ENCODE measurements at regions not wholly inside any gene's neighbourhood (a gene's known extent, or its start where the extent isn't known, plus 50 kb on each side); places are given as distances from the start of the nearest gene placed in this dataset.

GRCh38 chr3:94935738-94936580 is 873.1 kb downstream of the NSUN3 start (continued):
- TF ChIP-seq ATF1 (CRISPR knock-in tag; IDR thresholded peaks at IDR 0.05), result no peak
- no peak for TF ChIP-seq FOXK1 (CRISPR knock-in tag; IDR thresholded peaks at IDR 0.05)
- TF ChIP-seq ZNF671 (CRISPR knock-in tag; IDR thresholded peaks at IDR 0.05), result no peak
- no peak for TF ChIP-seq PRDM15 (CRISPR knock-in tag; IDR thresholded peaks at IDR 0.05)
- TF ChIP-seq USF2 (CRISPR knock-in tag; IDR thresholded peaks at IDR 0.05), result no peak
- TF ChIP-seq ZNF425 (CRISPR knock-in tag; conservative IDR thresholded peaks at IDR 0.05), result no peak
- no peak for TF ChIP-seq ETV6 (CRISPR knock-in tag; IDR thresholded peaks at IDR 0.05)
- no peak for TF ChIP-seq NFATC4 (CRISPR knock-in tag; IDR thresholded peaks at IDR 0.05)
- no peak for TF ChIP-seq ARID4B (CRISPR knock-in tag; IDR thresholded peaks at IDR 0.05; ENCODE audit: borderline replicate concordance)
- TF ChIP-seq JAZF1 (CRISPR knock-in tag; IDR thresholded peaks at IDR 0.05), result no peak
- no peak for TF ChIP-seq SMAD3 (CRISPR knock-in tag; IDR thresholded peaks at IDR 0.05; ENCODE audit: borderline replicate concordance)

- Mint-ChIP-seq H3K4me1 (no peaks in the 10 kb centered on the region), H3K27ac (no peak overlapping the region), H3K27me3 (ENCODE audit: low read depth) (no peaks in the 10 kb centered on the region), H3K36me3 (peaks cover 2% of the 10 kb centered on the region), H3K4me3 (no peak overlapping the region), H3K9me3 (peaks cover 44% of the 10 kb centered on the region)
- no peak for DNase-seq (ENCODE audit: low spot score)
- ChIA-PET POLR2A (no interaction called here), CTCF (no interaction called here)
- no peak for ATAC-seq
- TF ChIP-seq USF2 (CRISPR knock-in tag; IDR thresholded peaks at IDR 0.05) (no peak), ZNF263 (CRISPR knock-in tag; IDR thresholded peaks at IDR 0.05; ENCODE audit: low read depth) (no peak), CREB1 (CRISPR knock-in tag; IDR thresholded peaks at IDR 0.05) (no peak), STAT6 (CRISPR knock-in tag; conservative IDR thresholded peaks at IDR 0.05; ENCODE audit: low read depth) (no peak), NR3C1 (CRISPR knock-in tag; conservative IDR thresholded peaks at IDR 0.05; ENCODE audit: low read depth) (no peak), ZNF671 (CRISPR knock-in tag; IDR thresholded peaks at IDR 0.05) (no peak), TEAD4 (CRISPR knock-in tag; IDR thresholded peaks at IDR 0.05) (no peak), ATF3 (CRISPR knock-in tag; conservative IDR thresholded peaks at IDR 0.05) (no peak), CREM (CRISPR knock-in tag; IDR thresholded peaks at IDR 0.05) (no peak), MAX (CRISPR knock-in tag; IDR thresholded peaks at IDR 0.05) (no peak)
Measured at GRCh38 chr3:94937980-94938379, 875.1 kb downstream of the NSUN3 start.

Data from WTC11 (cell line).